HG03439 (cell line): ENCODE measurements at regions not wholly inside any gene's neighbourhood (a gene's known extent, or its start where the extent isn't known, plus 50 kb on each side); places are given as distances from the start of the nearest gene placed in this dataset.
"Not testable (repeated sequence)": the region's sequence is repeated elsewhere in the genome, so short reads cannot be mapped to it uniquely, and the experiment has no call there.

Experiments
- ATAC-seq: cut with Tn5 transposase; IDR thresholded peaks from one replicate; pipeline ENCODE4 v1.9.1; 2021; ENCODE audit warnings: mild to moderate bottlenecking, moderate library complexity; ENCODE audit not compliant: unreplicated experiment

DNA sequence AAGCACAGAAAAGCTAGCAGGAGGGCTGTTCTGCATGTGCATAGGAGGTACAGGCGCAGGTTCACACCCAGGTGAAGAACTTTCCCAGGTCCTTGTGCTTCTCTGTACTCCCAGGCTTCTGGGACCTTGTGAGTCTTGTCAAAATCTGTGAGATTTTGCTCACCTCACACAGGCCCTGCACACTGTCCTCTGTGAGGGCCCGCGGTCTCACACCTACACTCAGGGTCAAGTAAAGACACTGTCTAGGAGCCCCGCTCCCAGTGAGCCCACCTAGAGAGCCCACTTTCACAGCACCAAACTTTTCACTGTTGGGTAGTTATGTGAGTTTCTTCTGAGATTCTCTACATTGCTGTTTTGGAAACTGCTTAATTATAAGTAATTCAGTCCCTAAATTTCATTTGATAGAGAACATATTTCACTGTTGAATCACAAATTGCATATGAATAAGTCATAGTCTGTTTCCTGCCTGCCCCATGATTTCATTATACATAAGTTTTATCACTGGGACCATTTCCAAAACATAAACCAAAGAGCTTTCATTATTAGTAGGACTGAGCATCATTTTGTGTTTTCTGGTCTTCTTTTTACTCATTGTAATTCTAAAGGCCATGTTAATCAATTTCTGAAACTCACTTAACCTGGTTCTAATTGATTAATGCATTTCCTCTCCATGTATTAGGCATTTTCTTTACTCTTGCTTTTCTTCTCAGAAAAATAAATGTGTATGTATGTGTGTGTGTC is 234.2 kb upstream of the SPOPL start:
- no peak for ATAC-seq

DNA sequence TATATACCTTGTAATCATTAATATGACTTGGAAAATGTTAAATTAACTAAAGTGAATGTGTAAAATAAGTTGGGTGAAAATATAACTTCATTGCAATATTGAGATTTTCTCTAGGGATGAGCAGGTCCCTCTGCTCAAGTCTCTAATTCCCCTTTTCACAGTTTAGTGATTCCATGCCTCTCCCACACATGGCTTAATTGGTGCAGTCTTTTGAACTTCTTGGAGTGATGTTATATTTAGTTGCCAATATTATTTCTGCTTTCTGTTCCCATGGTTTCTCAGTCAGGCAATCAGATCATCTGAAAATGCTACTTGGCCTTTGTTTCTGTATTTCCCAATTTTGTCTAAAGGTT is 233.7 kb upstream of the SPOPL start:
- no peak for ATAC-seq

DNA sequence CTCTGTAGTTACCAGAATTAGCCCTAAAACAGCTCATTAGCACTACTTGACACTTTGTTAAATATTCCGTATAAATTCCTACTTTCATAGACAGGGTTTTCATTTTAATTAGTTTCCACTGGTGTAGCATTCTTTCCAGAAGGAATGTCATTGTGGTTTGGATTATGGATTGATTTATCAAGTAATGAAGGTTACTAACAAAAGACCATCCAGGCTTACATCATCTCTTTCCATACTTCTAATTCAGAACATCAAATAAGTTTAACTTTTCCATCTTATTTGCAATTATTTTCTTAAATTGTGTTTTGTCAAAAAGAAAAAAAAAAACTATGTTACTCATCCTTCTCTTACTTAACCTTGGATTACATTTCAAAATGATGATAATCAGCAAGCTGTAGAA is 231.8 kb upstream of the SPOPL start:
- ATAC-seq: no peak

DNA sequence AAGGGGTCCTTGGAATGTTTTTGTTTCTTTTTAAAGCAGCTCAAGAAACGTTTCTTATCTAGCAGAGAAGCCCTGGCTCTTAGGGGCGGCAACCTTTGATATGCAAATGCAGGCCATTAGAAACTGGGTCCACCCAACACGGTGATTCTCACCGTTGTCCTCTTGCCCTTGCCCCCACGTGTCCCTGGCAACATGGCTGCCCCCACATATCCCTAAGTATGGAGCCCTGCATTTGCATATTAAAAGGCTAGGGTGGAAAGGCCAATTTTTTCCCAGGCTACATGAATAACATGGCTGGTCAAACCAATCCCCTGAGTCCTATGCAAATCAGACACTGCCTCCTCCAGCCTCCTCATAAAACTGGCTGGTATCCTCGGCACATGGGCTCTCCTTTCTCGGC is 230.1 kb upstream of the SPOPL start:
- ATAC-seq: no peak

DNA sequence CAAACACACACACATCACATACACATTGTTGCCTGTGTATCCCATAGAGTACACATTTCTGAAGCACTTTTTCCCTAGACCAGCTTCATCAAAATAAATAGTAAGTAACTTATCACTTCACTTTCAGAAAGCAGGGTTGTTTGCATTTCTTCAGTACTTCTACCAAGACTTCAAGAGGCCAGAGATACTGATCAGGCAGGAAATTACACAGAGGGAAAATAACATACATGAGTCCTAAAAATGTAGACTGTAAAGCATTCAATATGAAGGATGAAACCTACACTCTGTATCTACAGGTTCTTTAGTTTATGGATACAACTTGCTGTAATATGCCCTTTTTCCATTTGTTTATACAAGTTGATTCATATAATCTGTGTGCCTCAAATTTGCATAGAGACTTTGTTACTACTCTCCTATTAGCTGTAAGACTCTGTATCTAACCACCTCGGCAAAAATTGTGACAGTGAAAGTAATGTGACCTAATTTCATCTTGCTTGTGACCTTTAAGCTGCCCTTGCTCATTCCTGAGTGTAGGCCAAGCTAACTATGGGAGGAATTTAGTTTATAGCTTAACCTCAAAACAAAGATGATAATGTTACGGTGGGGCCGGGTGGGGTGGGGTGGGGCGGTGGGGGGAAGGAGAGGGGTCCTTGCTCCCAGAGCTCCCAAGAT is 228.9 kb upstream of the SPOPL start:
- ATAC-seq: no peak

DNA sequence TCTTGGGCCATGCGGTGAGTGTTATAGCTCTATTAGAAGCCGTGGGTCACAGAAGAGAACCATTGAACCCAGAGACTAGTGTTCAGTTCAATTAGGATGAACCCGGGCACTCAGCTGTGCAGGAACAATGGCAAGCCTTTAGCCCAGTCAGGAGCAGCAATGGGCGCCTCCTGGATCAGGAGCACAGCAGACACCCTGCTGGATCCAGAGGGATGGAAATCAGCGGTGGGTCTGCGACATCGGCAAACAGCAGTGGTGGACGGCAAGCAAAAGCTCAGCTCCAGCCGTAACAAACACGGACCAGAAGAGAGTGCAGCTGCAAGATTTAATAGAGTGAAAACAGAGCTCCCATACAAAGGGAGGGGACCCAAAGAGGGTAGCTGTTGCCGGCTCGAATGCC is 228.3 kb upstream of the SPOPL start:
- not testable (repeated sequence) for ATAC-seq

DNA sequence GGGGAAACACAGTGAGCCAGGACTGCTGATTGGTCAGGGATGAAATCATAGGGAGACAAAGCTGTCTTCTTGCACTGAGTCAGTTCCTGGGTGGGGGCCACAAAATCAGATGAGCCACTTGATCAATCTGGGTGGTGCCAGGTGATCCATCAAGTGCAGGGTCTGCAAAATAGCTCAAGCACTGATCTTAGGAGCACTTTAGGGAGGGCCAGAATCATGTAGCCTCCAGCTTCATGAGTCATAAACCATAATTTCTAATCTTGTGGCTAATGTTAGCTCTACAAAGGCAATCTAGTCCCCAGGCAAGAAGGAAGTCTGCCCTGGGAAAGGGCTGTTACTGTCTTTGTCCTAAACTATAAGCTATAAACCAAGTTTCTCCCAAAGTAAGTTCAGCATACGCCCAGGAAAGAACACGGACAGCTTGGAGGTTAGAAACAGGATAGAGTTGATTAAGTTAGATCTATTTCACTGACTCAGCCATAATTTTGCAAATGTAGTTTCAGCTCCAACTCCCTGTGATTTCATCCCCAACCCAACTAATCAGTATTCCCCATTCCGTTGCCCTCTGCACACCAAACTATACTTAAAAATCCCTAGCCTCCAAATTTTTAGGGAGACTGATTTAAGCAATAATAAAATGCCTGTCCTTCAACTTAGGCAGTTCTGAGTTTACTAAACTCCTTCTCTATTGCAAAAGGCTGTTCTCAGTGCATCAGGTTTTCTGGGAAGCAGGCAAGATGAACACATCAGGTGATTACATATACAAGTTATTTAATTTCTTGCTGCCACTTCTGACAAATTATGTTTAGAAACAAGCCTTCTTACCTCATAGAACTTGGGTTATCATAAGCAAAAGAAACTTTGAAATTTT is 226.9 kb upstream of the SPOPL start:
- ATAC-seq: no peak

DNA sequence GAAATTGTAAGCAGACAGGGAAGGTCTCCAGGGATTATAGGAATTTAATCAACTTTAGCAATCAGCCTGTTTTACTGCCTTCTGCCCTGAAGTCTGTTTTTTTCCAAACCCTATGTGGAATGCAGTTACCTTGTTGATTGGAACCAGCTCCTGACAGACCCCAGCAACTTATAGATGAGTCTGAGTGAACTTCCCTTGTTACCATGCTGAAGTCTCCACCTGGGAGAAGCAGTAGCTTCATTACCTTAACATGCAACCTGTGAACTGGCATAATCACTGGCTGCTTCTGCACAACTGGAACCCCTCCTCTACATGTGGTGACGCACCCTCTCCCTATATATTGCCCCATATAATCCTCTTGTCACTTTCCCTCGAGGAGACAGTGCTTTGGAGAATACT is 226.3 kb upstream of the SPOPL start:
- ATAC-seq: no peak

DNA sequence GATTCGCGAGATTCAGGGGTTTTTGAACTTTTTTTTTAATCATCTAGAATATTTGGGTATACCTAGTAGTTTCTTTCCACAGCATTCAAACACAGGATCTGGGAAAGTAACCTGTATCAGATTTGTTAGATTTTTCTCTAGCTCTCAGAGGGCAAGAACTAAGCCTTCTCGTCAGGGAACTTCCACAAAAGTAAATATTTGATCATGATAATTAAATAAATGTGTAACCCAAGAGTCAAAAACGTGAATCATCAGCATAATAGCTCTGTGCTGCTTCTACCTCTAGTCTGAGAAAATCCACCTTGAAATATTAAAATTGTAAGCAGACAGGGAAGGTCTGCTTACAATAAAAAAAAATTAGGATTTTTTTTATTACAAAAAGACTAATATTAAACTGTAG is 225.7 kb upstream of the SPOPL start:
- no peak for ATAC-seq

DNA sequence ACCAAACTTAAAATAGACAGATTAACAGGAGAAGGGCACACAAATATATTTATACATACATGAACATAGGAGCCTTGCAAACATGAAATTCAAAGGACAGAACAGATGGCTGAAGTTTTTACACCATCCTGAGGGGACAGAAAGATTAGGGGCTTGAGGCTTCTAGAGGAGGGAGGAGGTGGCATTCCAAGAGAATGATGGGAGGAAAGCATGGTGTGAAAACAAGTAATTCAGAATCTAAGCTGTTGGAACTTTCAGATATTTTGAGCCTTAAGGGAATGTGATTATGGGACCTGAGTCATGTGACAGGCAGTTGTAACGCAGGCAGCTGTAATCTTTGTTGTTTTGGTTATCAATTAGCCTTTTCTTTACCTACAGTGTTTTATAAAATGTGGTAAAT is 225.2 kb upstream of the SPOPL start:
- ATAC-seq: no peak

DNA sequence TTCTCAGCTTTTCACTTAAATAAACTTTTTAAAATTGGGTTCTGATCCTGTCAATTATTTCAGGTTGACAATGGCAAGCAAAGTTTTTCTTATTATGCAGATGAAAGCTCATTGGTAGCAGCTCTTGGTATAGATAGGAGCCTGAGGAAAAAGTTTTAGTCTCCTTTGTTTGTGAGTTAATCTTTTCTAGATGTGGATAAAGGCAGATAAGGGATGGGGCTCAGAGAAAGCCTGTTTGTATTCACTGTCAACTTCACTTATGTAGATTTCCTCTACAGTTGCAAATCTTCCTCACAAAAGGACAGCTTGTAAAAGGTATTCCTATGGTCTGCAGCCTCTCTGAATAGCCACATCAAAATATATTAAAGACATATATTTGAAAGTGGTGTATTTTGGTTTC is 224.5 kb upstream of the SPOPL start:
- no peak for ATAC-seq

DNA sequence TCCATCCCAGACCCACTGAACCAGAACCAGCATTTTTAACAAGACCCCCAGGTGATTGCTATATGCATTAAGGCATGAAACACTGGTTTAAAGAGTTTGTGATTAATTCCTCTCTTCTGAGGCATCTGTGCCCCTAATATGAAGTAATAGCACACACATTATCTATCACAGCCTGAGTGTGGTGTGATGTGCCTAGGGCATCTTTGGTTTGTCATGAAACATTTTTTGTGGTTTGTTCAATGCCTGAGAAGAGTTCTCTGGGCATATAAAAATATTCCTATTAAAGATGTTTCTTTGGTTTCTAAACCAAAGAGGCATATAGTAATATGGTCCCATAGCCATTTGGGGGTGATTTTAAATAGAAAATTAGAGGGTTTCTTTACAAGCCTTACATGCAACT is 221.7 kb upstream of the SPOPL start:
- ATAC-seq: no peak

DNA sequence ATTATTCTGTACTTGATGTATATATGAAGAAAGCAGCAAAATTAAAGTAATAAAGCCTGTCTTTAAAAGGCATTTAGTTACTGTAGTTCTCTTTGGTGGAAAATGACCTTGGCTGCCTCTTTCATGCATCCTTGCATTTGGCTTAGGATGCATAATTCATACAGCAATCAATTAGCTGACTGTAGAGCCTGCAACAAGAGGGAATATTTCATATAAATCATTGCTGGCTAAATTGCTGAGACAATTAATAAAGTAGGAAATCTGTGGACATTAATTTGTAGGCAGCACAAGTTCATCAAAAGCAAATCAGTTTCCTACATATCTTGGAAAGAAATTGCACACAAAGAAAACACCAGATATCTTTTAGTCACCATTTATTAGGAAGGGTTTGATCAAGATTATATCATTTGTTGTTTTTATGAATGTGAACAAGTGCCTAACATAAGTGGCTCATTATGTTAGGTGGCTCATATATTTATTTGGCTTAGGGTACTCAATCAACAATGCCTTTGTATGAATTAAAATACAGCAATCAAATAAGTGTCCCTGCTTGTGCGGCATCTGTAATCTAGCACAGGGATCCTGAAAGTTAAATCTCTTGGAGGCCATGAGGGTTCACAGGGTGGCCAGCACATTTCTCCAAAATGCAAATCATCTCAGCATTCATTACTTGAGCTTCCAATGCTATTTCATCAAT is 220.4 kb upstream of the SPOPL start:
- ATAC-seq: no peak

DNA sequence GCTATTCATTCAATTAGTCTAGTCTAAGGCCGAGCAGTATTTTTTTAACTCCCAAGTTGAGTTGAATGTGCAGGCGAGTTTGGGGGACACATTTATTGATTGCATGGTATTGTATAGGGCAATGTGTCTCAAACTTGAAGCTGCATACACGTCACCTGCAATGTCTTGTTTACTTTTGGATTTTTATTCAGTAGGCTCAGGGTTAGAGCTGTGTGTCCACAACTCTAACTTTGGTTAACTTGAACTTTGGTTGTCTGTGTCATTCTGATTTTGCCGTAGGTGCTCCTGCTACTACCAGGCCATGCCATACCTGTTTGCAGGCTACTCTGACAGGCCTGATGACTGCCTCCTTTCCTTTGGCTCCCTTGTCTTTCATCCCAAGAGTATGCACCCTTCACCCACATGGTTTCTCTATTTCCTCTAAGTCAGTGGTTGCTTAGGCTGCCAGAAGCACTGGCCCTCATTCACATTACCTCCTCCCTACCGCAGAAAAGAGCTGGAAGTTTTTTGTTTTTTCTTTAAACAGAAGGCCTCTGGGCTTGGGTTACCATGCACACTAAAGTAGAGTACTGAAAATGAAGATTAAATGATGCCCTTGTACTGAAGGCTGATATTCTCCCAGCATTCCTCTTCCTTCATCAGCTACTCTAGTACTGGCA is 219.4 kb upstream of the SPOPL start:
- ATAC-seq: no peak

DNA sequence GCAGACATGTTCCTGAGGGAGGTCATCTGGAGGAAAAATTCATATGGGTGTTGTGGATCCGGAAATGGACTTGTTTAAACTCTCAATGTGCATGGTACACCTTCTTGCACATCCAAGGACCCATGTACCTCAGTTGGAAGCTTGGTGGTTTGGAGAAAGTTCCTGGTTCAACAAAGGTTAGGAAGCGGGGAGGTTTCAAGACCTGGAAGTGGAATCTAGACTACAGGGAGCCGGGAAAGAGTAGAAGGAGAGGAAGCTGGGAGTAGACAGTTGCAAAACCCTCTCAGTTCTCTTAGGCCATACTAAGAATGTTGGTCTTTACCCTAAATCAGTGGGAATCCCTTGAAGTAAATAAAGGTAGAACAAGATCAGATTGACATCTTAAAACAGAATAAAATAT is 209.8 kb upstream of the SPOPL start:
- no peak for ATAC-seq

DNA sequence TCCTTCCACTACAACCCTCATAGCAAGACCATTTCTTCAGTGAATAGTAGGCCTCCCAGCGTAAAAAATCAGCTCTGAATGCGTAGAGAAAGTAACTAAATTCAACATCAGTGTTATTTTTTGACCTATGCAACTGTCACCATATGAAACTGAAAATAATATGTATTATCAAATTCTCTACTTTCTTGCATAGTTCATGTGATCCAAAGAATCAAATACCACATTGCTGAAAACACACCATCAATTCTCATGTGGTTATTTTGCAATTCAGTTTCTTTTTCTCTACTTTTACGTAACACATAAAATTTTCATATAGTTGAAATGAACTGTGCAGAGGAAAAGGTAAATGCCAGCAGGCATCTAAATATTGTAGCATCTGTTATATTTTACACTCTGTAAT is 208.5 kb upstream of the SPOPL start:
- no peak for ATAC-seq

DNA sequence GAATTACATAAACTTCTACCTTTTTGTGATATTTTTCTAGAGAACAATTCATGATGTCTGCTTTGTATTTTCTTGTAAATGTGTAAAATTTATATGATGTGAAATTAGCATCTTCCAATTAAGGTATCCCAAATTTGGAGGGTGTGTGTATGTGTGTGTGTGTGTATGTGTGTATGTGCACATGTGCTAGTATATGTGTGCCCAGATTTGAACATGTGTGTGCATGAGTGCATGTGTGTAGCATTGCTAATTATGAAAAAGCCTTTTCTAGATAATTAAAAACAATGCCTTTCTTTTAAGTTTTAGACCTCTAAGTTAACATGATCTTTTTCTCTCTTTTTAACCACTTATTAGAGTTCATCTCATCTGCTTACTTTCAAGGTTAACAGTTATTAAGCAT is 208.0 kb upstream of the SPOPL start:
- ATAC-seq: no peak

DNA sequence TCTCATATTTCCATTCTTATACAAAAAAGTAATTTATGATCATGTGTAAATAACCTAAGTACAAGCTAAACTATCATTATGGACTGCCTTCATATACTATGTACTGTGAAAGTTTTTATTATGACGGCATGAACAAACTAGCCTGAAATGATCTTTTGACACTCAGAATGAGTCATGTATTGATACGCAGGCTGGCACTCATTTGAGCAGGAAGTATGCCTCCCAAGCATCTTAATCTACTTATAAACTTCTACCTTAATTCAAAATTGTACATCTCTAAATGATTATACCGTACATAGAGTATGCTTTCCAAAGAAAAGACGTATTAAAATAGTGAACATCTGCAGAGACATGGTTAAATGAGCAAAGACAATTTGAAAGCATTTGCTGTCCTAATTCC is 207.1 kb upstream of the SPOPL start:
- no peak for ATAC-seq

DNA sequence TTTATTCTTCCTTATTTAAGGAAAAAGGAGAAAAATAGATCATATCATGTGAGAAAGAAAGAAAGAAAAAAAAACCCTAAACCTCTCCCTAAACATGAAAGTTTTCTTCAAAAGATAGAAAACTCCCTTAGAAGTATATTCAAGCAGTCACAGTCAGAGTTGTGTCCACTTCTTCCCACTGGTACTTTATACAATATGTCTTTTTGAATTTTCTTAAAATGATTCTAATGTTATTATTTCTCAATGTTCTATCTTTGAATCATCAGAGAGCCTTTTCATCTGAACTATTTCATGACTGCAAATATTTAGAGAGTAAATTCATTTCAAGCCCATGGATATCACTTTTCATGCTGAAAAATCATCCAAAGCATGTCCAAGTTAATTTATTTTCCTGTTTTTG is 205.2 kb upstream of the SPOPL start:
- ATAC-seq: no peak

DNA sequence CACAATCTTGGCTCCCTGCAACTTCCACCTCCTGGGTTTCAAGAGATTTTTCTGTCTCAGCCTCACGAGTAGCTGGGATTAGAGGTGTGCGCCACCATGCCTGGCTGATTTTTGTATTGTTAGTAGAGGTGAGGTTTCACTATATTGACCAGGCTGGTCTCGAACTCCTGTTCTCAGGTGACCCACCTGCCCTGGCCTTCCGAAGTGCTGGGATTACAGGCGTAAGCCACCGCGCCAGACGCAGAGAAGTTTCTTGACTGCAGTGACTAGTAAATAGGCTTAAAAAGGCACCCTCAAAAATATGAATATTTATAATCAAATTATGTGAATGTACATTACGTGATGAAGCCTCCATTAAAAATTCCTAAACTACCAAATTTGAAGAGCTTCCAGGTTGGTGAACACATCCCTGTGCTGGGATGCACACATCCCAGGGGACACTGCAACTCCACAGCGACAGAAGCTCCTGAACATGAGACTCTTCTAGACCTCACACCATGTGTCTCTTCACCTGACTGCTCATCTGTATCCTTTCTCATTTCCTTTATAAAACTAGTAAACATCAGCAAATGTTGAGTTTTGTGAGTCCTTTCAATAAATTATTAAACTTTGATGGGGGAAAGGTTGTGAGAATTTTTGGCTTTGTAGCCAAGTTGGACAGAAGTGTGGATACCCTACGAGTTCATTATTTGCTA is 203.3 kb upstream of the SPOPL start:
- ATAC-seq: peak; percentile 31
